ENCODE measurements at regions not wholly inside any gene's neighbourhood (a gene's known extent, or its start where the extent isn't known, plus 50 kb on each side); places are given as distances from the start of the nearest gene placed in this dataset.
"Not testable (repeated sequence)": the region's sequence is repeated elsewhere in the genome, so short reads cannot be mapped to it uniquely, and the experiment has no call there.

DNA sequence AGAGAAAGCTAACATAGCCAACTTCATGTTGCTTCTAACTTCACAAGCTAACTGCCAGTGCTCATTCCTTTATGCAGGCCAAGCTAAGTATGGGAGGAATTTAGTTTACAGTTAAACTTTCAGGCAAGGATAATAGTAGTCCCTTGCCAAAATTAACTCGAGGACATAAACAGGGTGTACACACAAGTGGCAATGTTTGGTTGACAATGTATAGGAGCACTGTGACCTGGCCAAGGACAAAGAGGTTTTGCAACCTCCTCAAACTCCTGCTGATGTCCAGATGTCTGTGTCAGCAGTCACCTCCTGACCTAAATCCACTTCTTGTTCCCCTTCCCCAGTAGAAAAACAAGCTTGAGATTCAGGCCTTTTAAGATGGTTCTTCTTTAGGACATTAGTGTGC is 494.6 kb upstream of the KLF6 start:
- Histone ChIP-seq H3K4me3 (no peak overlapping the region), H3K9me3 (no peaks in the 10 kb centered on the region), H3K27me3 (no peaks in the 10 kb centered on the region), H3K4me1 (ENCODE audit: insufficient read depth) (peaks cover 24% of the 10 kb centered on the region), H3K27ac (peak overlapping the region in 1 of 2 donors; percentile 40), H3K36me3 (no peaks in the 10 kb centered on the region)
- TF ChIP-seq EP300 (IDR thresholded peaks at IDR 0.05): no peak
- TF ChIP-seq POLR2A (IDR thresholded peaks at IDR 0.05): no peak
- TF ChIP-seq, protein P1, sequence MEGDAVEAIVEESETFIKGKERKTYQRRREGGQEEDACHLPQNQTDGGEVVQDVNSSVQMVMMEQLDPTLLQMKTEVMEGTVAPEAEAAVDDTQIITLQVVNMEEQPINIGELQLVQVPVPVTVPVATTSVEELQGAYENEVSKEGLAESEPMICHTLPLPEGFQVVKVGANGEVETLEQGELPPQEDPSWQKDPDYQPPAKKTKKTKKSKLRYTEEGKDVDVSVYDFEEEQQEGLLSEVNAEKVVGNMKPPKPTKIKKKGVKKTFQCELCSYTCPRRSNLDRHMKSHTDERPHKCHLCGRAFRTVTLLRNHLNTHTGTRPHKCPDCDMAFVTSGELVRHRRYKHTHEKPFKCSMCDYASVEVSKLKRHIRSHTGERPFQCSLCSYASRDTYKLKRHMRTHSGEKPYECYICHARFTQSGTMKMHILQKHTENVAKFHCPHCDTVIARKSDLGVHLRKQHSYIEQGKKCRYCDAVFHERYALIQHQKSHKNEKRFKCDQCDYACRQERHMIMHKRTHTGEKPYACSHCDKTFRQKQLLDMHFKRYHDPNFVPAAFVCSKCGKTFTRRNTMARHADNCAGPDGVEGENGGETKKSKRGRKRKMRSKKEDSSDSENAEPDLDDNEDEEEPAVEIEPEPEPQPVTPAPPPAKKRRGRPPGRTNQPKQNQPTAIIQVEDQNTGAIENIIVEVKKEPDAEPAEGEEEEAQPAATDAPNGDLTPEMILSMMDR (IDR thresholded peaks at IDR 0.05): no peak
- 0 to 14% (median 7%) methylated on average over 1 of the region's 1 CpG for WGBS, 3 donors
- DNase-seq: no peak
- intact Hi-C loops (cut with DNase I): loop anchor here in 1 of 4 donors (10.0 kb wide), 1 partner anchor 495 kb away; the partner anchor contains the start of gene KLF6

DNA sequence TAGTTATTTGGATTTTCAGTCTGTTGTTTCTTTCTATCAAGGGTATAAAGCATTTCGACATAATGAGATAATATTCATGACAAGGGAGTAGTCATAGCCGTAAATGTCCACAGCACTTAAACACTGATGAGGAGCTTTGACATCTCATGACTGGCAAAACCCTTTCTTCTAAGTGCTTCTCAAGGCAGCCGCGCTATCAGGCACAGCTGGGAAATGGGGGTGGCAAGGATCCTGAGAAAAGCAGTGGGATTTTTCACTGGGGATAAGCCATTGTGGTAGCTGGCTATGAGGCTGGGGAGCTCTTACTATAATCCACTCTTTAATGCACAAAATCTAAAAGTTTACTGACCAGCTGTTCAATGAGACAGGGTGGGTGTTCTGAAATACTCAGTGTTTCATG is 493.2 kb upstream of the KLF6 start:
- DNase-seq: no peak
- intact Hi-C loops (cut with DNase I): no loop called here
- H3K4me3 ChIP-seq: no peak overlapping the region
- TF ChIP-seq EP300 (IDR thresholded peaks at IDR 0.05) (no peak), POLR2A (IDR thresholded peaks at IDR 0.05) (no peak)
- TF ChIP-seq, protein P1 (IDR thresholded peaks at IDR 0.05): no peak
- WGBS, 3 donors: 90% methylated on average over 4 of the region's 4 CpGs
- H3K27ac ChIP-seq: no peak overlapping the region
- H3K4me1 ChIP-seq (ENCODE audit: insufficient read depth): peaks cover 21% of the 10 kb centered on the region
- no peaks in the 10 kb centered on the region for H3K36me3 ChIP-seq
- H3K9me3 ChIP-seq: no peaks in the 10 kb centered on the region
- H3K27me3 ChIP-seq: no peaks in the 10 kb centered on the region

DNA sequence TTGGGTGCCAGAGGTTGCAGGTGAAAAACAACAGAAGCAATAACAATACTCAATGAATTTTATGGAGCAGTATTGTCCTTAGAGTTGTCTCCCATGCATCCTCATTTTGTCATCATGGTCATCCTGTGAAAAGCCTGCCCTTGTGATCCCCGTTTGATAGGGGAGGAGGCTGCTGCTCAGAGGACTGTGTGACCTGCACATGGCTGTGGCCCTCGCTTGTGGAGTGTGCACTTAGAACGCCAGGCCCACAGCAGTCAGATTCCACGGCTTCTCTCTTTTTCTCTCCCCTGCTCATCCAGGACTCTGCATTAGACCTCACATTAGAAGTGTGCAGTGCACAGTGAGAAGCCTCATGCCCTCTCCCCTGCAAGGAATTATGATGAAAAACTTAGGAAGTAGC is 491.1 kb upstream of the KLF6 start:
- Histone ChIP-seq H3K27ac (no peak overlapping the region), H3K4me3 (no peak overlapping the region), H3K36me3 (no peaks in the 10 kb centered on the region), H3K27me3 (no peaks in the 10 kb centered on the region), H3K4me1 (ENCODE audit: insufficient read depth) (peaks cover 15% of the 10 kb centered on the region), H3K9me3 (no peaks in the 10 kb centered on the region)
- TF ChIP-seq EP300 (IDR thresholded peaks at IDR 0.05) (no peak), POLR2A (IDR thresholded peaks at IDR 0.05) (no peak)
- TF ChIP-seq, protein P1 (IDR thresholded peaks at IDR 0.05): no peak
- DNase-seq: no peak
- 90 to 96% (median 96%) methylated on average over 4 of the region's 4 CpGs for WGBS, 3 donors
- intact Hi-C loops (cut with DNase I): no loop called here

DNA sequence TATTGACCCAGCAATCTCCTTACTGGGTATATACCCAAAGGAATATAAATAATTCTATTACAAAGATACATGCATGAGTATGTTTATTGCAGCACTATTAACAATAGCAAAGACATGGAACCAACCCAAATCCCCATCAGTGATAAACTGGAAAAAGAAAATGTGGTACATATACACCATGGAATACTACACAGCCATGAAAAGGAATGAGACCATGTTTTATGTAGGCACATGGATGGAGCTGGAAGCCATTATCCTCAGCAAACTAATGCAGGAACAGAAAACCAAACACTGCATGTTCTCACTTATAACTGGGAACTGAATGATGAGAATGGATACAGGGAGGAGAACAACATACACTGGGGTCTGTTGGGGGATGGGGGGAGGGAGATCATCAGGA is 489.7 kb upstream of the KLF6 start:
- H3K9me3 ChIP-seq; DNase-seq; intact Hi-C loops (cut with DNase I); H3K27me3 ChIP-seq; H3K36me3 ChIP-seq; H3K4me3 ChIP-seq; H3K27ac ChIP-seq: not testable (repeated sequence)
- peaks cover 11% of the 10 kb centered on the region for H3K4me1 ChIP-seq (ENCODE audit: insufficient read depth)

DNA sequence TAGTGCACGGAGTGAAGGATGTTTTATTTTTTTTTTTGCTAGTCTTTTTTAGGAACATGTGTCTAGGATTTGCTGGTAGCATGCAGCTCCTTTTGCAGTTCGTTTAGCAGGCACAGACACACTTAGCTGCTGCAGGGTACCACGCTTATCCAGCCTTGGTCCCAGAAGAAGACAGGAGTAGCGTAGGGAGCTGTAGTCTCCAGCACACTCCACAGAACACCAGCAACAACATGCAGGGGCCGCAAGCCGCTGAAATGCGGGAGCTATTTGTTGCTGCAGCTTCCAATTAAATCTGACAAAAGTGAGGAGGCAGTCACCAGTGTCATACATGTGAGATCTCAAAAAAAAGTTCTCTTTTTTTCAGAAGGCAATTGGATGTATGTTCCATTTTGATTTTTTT is 486.2 kb upstream of the KLF6 start:
- intact Hi-C loops (cut with DNase I): no loop called here
- Histone ChIP-seq H3K4me3 (no peak overlapping the region), H3K9me3 (no peaks in the 10 kb centered on the region), H3K27ac (no peak overlapping the region), H3K27me3 (no peaks in the 10 kb centered on the region), H3K36me3 (no peaks in the 10 kb centered on the region), H3K4me1 (ENCODE audit: insufficient read depth) (peaks cover 5% of the 10 kb centered on the region)
- TF ChIP-seq, protein P1 (IDR thresholded peaks at IDR 0.05): no peak
- no peak for TF ChIP-seq POLR2A (IDR thresholded peaks at IDR 0.05)
- WGBS, 3 donors: 62 to 72% (median 70%) methylated on average over 7 of the region's 7 CpGs
- DNase-seq: no peak
